ENCODE measurements at regions not wholly inside any gene's neighbourhood (a gene's known extent, or its start where the extent isn't known, plus 50 kb on each side); places are given as distances from the start of the nearest gene placed in this dataset.

DNA sequence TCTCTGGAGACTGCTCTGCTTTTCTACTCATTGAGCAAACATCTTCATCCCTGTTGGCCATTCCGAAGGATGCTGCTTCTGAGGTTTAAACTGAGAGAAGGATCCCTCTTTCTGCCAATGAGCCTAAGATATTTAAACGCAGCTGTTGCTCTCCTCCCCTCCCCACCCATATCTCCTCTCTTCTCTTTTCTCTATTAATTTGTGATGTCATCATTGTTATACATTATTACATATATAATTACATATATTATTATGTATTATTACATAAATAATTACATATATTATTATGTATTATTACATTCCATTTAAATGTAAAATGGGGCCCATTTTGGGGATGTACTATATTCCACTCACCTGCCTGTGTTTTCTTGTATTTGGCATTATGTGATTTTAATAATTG, 82.7 kb upstream of the JUN start:
- no peaks in the 10 kb centered on the region for H3K36me3 Mint-ChIP-seq (ENCODE audit: low read depth)
- no peak for ATAC-seq
- H3K4me3 Mint-ChIP-seq, result no peak overlapping the region
- no peaks in the 10 kb centered on the region for H3K9me3 Mint-ChIP-seq (ENCODE audit: insufficient read depth)
- no peaks in the 10 kb centered on the region for H3K4me1 Mint-ChIP-seq (ENCODE audit: low read depth)
- CTCF ChIA-PET, result no interaction called here
- no peaks in the 10 kb centered on the region for H3K27me3 Mint-ChIP-seq (ENCODE audit: low read depth)
- POLR2A ChIA-PET, result no interaction called here
- H3K27ac Mint-ChIP-seq, result no peak overlapping the region
- DNase-seq, result no peak

GRCh38 chr1:58869638-58870297, 85.9 kb upstream of the JUN start:
- ATAC-seq (no peak), DNase-seq (no peak)
- H3K36me3 Mint-ChIP-seq (ENCODE audit: low read depth), result no peaks in the 10 kb centered on the region
- H3K9me3 Mint-ChIP-seq (ENCODE audit: insufficient read depth), result no peaks in the 10 kb centered on the region
- ChIA-PET POLR2A (no interaction called here), CTCF (no interaction called here)
- no peak overlapping the region for H3K27ac Mint-ChIP-seq
- no peak overlapping the region for H3K4me3 Mint-ChIP-seq
- H3K27me3 Mint-ChIP-seq (ENCODE audit: low read depth), result peaks cover 7% of the 10 kb centered on the region
- no peaks in the 10 kb centered on the region for H3K4me1 Mint-ChIP-seq (ENCODE audit: low read depth)

GRCh38 chr1:58870298-58870676, 86.4 kb upstream of the JUN start:
- Mint-ChIP-seq H3K9me3 (ENCODE audit: insufficient read depth) (no peaks in the 10 kb centered on the region), H3K4me1 (ENCODE audit: low read depth) (no peaks in the 10 kb centered on the region), H3K27me3 (ENCODE audit: low read depth) (peaks cover 7% of the 10 kb centered on the region), H3K36me3 (ENCODE audit: low read depth) (no peaks in the 10 kb centered on the region), H3K27ac (peak overlapping the region; percentile 22), H3K4me3 (no peak overlapping the region)
- POLR2A ChIA-PET, result no interaction called here
- CTCF ChIA-PET, result no interaction called here
- no peak for ATAC-seq
- DNase-seq, result no peak

DNA sequence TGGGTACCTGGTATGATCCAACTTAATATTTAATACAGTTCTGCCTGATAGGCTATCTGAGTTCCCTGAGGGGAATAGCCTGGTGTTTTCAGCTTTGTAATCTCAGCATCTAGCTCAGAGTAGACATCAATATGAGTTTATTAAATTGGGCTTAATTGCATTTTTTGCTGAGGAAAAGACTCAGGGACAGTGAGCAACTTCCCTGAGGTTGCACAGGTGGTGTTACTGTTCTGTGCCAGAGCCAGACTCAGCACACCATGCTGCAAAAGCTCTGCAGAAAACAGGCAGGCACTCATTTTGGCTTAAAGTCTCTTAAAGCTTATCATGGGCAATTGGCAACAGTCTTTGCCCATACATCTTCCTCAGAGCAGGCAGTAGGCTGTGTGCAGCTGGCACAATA, 90.5 kb upstream of the JUN start:
- H3K9me3 Mint-ChIP-seq (ENCODE audit: insufficient read depth), result no peaks in the 10 kb centered on the region
- H3K36me3 Mint-ChIP-seq (ENCODE audit: low read depth), result no peaks in the 10 kb centered on the region
- CTCF ChIA-PET, result interaction anchor here (1.4 kb wide), 1 partner anchor 11 kb away, joined by 4 read pairs; no protein-coding TSS in a partner anchor
- no peak overlapping the region for H3K27ac Mint-ChIP-seq
- H3K4me1 Mint-ChIP-seq (ENCODE audit: low read depth), result peaks cover 4% of the 10 kb centered on the region
- H3K4me3 Mint-ChIP-seq, result no peak overlapping the region
- ATAC-seq (no peak), DNase-seq (no peak)
- peaks cover 7% of the 10 kb centered on the region for H3K27me3 Mint-ChIP-seq (ENCODE audit: low read depth)
- POLR2A ChIA-PET, result no interaction called here

DNA sequence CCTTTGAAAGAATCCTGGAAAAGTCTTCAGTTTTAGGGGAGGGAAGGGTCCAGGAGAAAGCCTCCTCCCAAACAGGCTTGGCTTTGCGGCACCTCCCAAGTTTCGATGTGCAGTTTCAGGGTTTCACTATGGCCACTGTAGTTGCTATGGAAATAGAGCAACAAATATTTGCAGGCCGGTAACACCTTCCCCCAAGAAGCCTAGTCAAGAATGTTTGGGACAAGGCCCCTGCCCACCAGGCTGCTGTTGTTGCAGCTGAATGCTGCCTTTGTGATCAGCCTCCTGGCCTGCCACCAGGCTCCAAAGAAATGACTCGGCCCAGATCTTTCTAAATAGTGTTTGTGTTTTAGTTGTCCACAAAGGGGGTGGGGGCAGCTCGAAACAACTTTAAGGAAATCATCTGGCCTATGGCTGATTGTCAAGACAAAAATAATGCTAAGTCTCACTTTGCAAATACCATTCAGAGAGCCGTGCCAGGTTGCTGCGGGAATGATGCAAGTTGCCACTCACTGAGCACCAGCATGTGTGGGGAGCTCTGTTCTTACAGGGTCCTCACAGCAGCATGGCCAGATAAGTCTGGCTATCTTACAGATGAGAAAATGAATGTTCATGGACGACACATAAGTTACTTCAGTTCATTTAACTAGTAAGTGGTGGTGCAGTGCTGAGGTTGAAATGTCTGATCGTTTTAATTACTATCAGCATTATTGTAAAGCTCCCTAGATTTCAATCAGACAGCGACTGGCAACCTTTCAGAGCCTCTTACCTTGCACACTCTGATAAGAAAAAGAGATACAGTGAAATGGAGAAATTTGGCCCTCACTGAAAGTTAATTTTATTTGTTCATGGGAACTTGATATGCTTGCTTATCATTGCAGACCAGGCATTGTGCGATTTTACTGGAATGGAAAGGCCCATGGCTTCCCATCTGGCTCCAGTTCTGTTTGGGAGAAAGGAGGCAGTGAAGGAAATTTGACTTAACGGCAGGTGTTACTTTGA, 91.2 kb upstream of the JUN start:
- Mint-ChIP-seq H3K36me3 (ENCODE audit: low read depth) (no peaks in the 10 kb centered on the region), H3K27me3 (ENCODE audit: low read depth) (peaks cover 7% of the 10 kb centered on the region), H3K27ac (no peak overlapping the region), H3K4me3 (no peak overlapping the region), H3K9me3 (ENCODE audit: insufficient read depth) (no peaks in the 10 kb centered on the region), H3K4me1 (ENCODE audit: low read depth) (peaks cover 6% of the 10 kb centered on the region)
- POLR2A ChIA-PET, result interaction anchor here (0.7 kb wide), 1 partner anchor 17 kb away, joined by 3 read pairs; no protein-coding TSS in a partner anchor
- CTCF ChIA-PET, result interaction anchor here (0.8 to 1.4 kb wide), 2 partner anchors 9 to 11 kb away, joined by 3 to 4 read pairs; no protein-coding TSS in a partner anchor
- ATAC-seq (no peak), DNase-seq (no peak)

DNA sequence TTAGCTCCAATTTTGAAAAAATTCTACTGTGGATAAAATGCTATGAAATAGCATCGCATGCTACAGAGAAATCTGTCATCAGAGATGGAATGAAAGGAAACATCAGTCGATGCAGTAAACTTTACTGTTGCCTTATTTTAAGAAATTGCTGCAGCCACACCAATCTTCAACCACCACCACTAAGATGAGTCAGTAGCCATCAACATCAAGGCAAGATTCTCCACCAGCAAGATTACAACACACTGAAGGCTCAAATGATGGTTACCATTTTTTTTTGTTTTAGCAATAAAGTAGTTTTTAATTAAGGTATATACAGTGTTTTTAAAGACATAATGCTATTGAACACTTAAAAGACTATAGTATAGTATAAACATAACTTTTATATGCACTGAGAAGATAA, 95.6 kb upstream of the JUN start:
- H3K4me3 Mint-ChIP-seq, result no peak overlapping the region
- H3K27ac Mint-ChIP-seq, result no peak overlapping the region
- no peaks in the 10 kb centered on the region for H3K9me3 Mint-ChIP-seq (ENCODE audit: insufficient read depth)
- H3K27me3 Mint-ChIP-seq (ENCODE audit: low read depth), result no peaks in the 10 kb centered on the region
- POLR2A ChIA-PET, result no interaction called here
- H3K36me3 Mint-ChIP-seq (ENCODE audit: low read depth), result no peaks in the 10 kb centered on the region
- DNase-seq (no peak), ATAC-seq (no peak)
- CTCF ChIA-PET, result interaction anchor here (0.9 to 1.1 kb wide), 2 partner anchors 19 to 95 kb away, joined by 3 to 5 read pairs; partner anchors contain the start of gene JUN
- H3K4me1 Mint-ChIP-seq (ENCODE audit: low read depth), result peaks cover 16% of the 10 kb centered on the region

DNA sequence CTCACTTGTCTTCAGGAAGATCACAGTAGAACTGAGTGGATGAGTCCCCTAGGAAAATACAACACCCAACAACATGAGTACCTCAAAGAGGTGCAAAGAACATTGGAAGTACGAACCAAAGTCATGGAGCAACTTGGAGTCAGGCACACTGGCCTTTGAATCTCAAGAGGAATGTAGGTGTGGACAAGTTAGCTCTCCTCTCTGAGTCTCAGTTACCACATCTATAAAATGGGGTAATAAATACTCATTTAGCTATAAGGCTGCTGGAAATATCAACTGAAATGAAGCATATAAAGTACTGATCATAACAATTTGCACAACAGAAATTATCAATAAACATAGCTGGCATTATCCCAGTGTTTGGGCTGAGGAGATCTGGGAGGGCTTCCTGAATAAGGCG, 96.7 kb upstream of the JUN start:
- Mint-ChIP-seq H3K36me3 (ENCODE audit: low read depth) (no peaks in the 10 kb centered on the region), H3K27ac (no peak overlapping the region), H3K4me3 (no peak overlapping the region), H3K4me1 (ENCODE audit: low read depth) (peaks cover 26% of the 10 kb centered on the region), H3K9me3 (ENCODE audit: insufficient read depth) (no peaks in the 10 kb centered on the region), H3K27me3 (ENCODE audit: low read depth) (no peaks in the 10 kb centered on the region)
- ChIA-PET POLR2A (no interaction called here), CTCF (interaction anchor here (0.7 to 1.4 kb wide), 3 partner anchors 23 to 54 kb away, joined by 3 read pairs; no protein-coding TSS in a partner anchor)
- no peak for DNase-seq
- ATAC-seq, result no peak

- DNase-seq, result no peak
- no peak for ATAC-seq
- H3K27ac Mint-ChIP-seq, result no peak overlapping the region
- H3K4me1 Mint-ChIP-seq (ENCODE audit: low read depth), result peaks cover 35% of the 10 kb centered on the region
- no peaks in the 10 kb centered on the region for H3K9me3 Mint-ChIP-seq (ENCODE audit: insufficient read depth)
- POLR2A ChIA-PET, result no interaction called here
- CTCF ChIA-PET, result interaction anchor here (1.1 to 1.4 kb wide), 2 partner anchors 22 to 55 kb away, joined by 3 read pairs; no protein-coding TSS in a partner anchor
- H3K36me3 Mint-ChIP-seq (ENCODE audit: low read depth), result no peaks in the 10 kb centered on the region
- H3K4me3 Mint-ChIP-seq, result no peak overlapping the region
- no peaks in the 10 kb centered on the region for H3K27me3 Mint-ChIP-seq (ENCODE audit: low read depth)
Observed at GRCh38 chr1:58881471-58881994, 97.7 kb upstream of the JUN start.

DNA sequence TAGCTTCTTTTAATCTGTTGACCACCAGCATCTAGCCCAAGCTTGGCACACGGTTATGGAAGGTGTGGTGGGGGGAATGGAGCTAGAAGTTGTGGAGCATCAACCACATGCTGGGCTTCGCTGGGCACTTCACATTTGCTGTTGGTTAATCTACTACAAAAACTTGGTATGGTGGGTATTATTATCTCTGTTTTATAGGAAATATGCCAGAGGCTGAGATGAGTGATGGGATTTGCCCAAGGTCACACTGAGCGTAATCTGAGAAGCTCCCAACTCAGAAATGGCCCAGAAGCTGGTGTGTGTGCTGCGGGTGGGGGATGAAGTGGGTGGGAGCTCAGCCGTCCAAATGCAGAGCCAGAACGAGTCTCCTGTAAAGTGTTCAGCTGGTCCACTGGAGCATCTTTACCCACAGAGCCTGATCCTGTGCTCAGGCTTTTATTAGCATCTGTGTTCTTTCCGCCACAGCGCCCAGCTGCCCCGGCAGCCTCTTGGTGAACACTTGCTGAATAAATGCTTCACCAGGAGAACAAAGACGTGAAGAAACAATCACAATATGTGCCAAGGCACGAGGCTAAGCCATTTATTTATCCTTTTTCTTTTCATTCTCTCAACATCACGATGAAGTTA, 98.6 kb upstream of the JUN start:
- H3K4me1 Mint-ChIP-seq (ENCODE audit: low read depth), result peaks cover 43% of the 10 kb centered on the region
- H3K4me3 Mint-ChIP-seq, result no peak overlapping the region
- no peak overlapping the region for H3K27ac Mint-ChIP-seq
- H3K27me3 Mint-ChIP-seq (ENCODE audit: low read depth), result no peaks in the 10 kb centered on the region
- no peaks in the 10 kb centered on the region for H3K9me3 Mint-ChIP-seq (ENCODE audit: insufficient read depth)
- H3K36me3 Mint-ChIP-seq (ENCODE audit: low read depth), result no peaks in the 10 kb centered on the region
- no peak for DNase-seq
- ATAC-seq, result no peak
- ChIA-PET POLR2A (interaction anchor here (2.0 kb wide), 1 partner anchor 24 kb away, joined by 7 read pairs; no protein-coding TSS in a partner anchor), CTCF (interaction anchor here (1.1 kb wide), 1 partner anchor 24 kb away, joined by 3 read pairs; no protein-coding TSS in a partner anchor)

GRCh38 chr1:58883037-58883887, 99.4 kb upstream of the JUN start:
- no peaks in the 10 kb centered on the region for H3K27me3 Mint-ChIP-seq (ENCODE audit: low read depth)
- H3K27ac Mint-ChIP-seq, result peak overlapping the region; percentile 23
- peaks cover 44% of the 10 kb centered on the region for H3K4me1 Mint-ChIP-seq (ENCODE audit: low read depth)
- no peaks in the 10 kb centered on the region for H3K36me3 Mint-ChIP-seq (ENCODE audit: low read depth)
- ATAC-seq, result no peak
- ChIA-PET POLR2A (interaction anchor here (2.0 kb wide), 1 partner anchor 25 kb away, joined by 7 read pairs; no protein-coding TSS in a partner anchor), CTCF (interaction anchor here (0.6 to 1.1 kb wide), 2 partner anchors 8 to 25 kb away, joined by 3 read pairs; no protein-coding TSS in a partner anchor)
- no peaks in the 10 kb centered on the region for H3K9me3 Mint-ChIP-seq (ENCODE audit: insufficient read depth)
- DNase-seq, result no peak
- no peak overlapping the region for H3K4me3 Mint-ChIP-seq

Measured in activated CD8-positive, alpha-beta T cell treated with anti-CD3 and anti-CD28 coated beads, Interleukin-2, amount 10 ng/mL, durations not matched to agents 7 days and 5 days (primary cell).